B cell (primary cell): ENCODE measurements at regions not wholly inside any gene's neighbourhood (a gene's known extent, or its start where the extent isn't known, plus 50 kb on each side); places are given as distances from the start of the nearest gene placed in this dataset.

Experiments used
- ATAC-seq: fragments of 200-7000 bp; cut with Tn5 transposase; one replicate; pipeline ENCODE4 v1.10.0; 2021; ENCODE audit warnings: low read depth, mild to moderate bottlenecking, moderate number of reproducible peaks, moderate library complexity
- CTCF ChIA-PET: fragments of 350-600 bp; sonication (Branson Sonifier 250); formaldehyde crosslinking; loops from one replicate; lab custom pipeline; 2021; ENCODE audit warnings: antibody characterized with exemption, inconsistent platforms; lab: Charles Lee
- POLR2A ChIA-PET: fragments of 350-600 bp; sonication (Branson Sonifier 250); formaldehyde crosslinking; loops from one replicate; lab custom pipeline; 2021; ENCODE audit warnings: antibody characterized with exemption; lab: Charles Lee
- DNase-seq: peaks from one replicate; pipeline ENCODE4 v3.0.0; 2013
- H2AFZ ChIP-seq: 2 replicates; pipeline ENCODE4 v1.6.1; 2012; ENCODE audit warnings: mild to moderate bottlenecking, low read depth, low read length; ENCODE audit not compliant: insufficient read depth, poor library complexity, severe bottlenecking
- H3K27ac ChIP-seq, 2 donors: 1 replicate in 1 of 2; 2 replicates in 1 of 2; pipeline ENCODE4 v1.5.1; 2012 to 2013; ENCODE audit warnings: low read length in 2 of 2, mild to moderate bottlenecking in 2 of 2, moderate library complexity in 1 of 2
- H3K27me3 ChIP-seq, 4 experiments: fragments of 200-600 bp in 1 of 4; sonication (generic) in 1 of 4; replicated peaks in 1 of 4; 1 replicate in 2 of 4; 2 replicates in 2 of 4; pipeline versions ENCODE4 v1.6.1 to v1.7.0; 2013 to 2016; ENCODE audit warnings: low read length in 3 of 4, mild to moderate bottlenecking in 2 of 4, mixed read lengths in 1 of 4, moderate library complexity in 1 of 4; ENCODE audit not compliant: insufficient read depth in 4 of 4, control insufficient read depth in 3 of 4; ENCODE audit errors: control extremely low read depth in 1 of 4
- H3K36me3 ChIP-seq, 2 experiments: replicated peaks in 1 of 2; 1 replicate in 1 of 2; 2 replicates in 1 of 2; pipeline versions ENCODE4 v1.6.1 to v1.7.1; 2013; ENCODE audit warnings: low read length in 1 of 2; ENCODE audit not compliant: insufficient read depth in 2 of 2, control insufficient read depth in 1 of 2; ENCODE audit errors: control extremely low read depth in 1 of 2, extremely low read depth in 1 of 2
- H3K4me1 ChIP-seq, 2 donors: fragments of 200-600 bp in 1 of 2; sonication (generic) in 1 of 2; 1 replicate in 1 of 2; 2 replicates in 1 of 2; pipeline versions ENCODE4 v1.5.1 to v1.6.1; 2013 to 2017; ENCODE audit warnings: low read length in 2 of 2; ENCODE audit not compliant: control insufficient read depth in 2 of 2, insufficient read depth in 2 of 2
- H3K4me2 ChIP-seq: replicated peaks from 2 replicates; pipeline ENCODE3; 2012; ENCODE audit warnings: mild to moderate bottlenecking, low read depth, low read length; ENCODE audit not compliant: poor library complexity, severe bottlenecking
- H3K4me3 ChIP-seq, 5 experiments: fragments of 200-600 bp in 1 of 5; sonication (generic) in 1 of 5; 1 replicate in 3 of 5; 2 replicates in 2 of 5; pipeline versions ENCODE4 v1.5.1 to v1.7.0; 2011 to 2016; ENCODE audit warnings: low read length in 4 of 5, mild to moderate bottlenecking in 4 of 5, low read depth in 2 of 5, control low read depth in 1 of 5, moderate library complexity in 1 of 5; ENCODE audit not compliant: insufficient read depth in 1 of 5; ENCODE audit errors: control extremely low read depth in 1 of 5, extremely low read depth in 1 of 5
- H3K79me2 ChIP-seq: fragments of 200-600 bp; sonication (generic); one replicate; pipeline ENCODE4 v1.6.0; 2016; ENCODE audit warnings: low read length; ENCODE audit not compliant: control insufficient read depth, insufficient read depth
- H3K9ac ChIP-seq: fragments of 200-600 bp; sonication (generic); 2 replicates; pipeline ENCODE4 v1.6.1; 2017; ENCODE audit warnings: mild to moderate bottlenecking, low read length, moderate library complexity
- H3K9me3 ChIP-seq, 3 donors: one replicate each; pipeline versions ENCODE4 v1.6.1 to v1.7.1; 2013; ENCODE audit warnings: low read length in 2 of 3; ENCODE audit not compliant: control insufficient read depth in 2 of 3, insufficient read depth in 1 of 3; ENCODE audit errors: control extremely low read depth in 1 of 3
- H4K20me1 ChIP-seq: 2 replicates; pipeline ENCODE4 v1.6.0; 2012; ENCODE audit warnings: mild to moderate bottlenecking, low read length; ENCODE audit not compliant: insufficient read depth, control insufficient read depth, poor library complexity, severe bottlenecking
- H3K27ac Mint-ChIP-seq: one replicate; pipeline ENCODE4 v1.8.0; 2021; ENCODE audit warnings: mixed read lengths
- H3K27me3 Mint-ChIP-seq: one replicate; pipeline ENCODE4 v1.8.0; 2021; ENCODE audit warnings: mixed read lengths
- H3K4me1 Mint-ChIP-seq: one replicate; pipeline ENCODE4 v1.8.0; 2021; ENCODE audit warnings: mixed read lengths
- H3K4me3 Mint-ChIP-seq: one replicate; pipeline ENCODE4 v1.8.0; 2021; ENCODE audit warnings: mixed read lengths
- H3K9me3 Mint-ChIP-seq: one replicate; pipeline ENCODE4 v1.8.0; 2022; ENCODE audit warnings: mixed read lengths; ENCODE audit not compliant: insufficient read depth
- EZH2 ChIP-seq: IDR thresholded peaks from 2 replicates; pipeline ENCODE4 v1.6.1; 2012; ENCODE audit warnings: borderline replicate concordance, low read depth, mild to moderate bottlenecking, moderate library complexity, low read length; ENCODE audit not compliant: insufficient read depth, poor library complexity, severe bottlenecking
- WGBS: methylation state at CpG from one replicate; pipeline ENCODE4 v1.1.5; 2013; ENCODE audit warnings: missing lambda C conversion rate; ENCODE audit not compliant: insufficient coverage; 5-methylcytosine and 5-hydroxymethylcytosine counted together
- intact Hi-C: fragments of 100-400 bp; cut with micrococcal nuclease; formaldehyde crosslinking; loops from one replicate; pipeline ENCODE4 v1.10.0; 2022
- TF ChIP-seq, protein P1 (sequence below): fragments of 200-600 bp; IDR thresholded peaks from one replicate; pipeline ENCODE4 v1.8.0; 2022; ENCODE audit warnings: antibody characterized with exemption, mild to moderate bottlenecking

DNA sequence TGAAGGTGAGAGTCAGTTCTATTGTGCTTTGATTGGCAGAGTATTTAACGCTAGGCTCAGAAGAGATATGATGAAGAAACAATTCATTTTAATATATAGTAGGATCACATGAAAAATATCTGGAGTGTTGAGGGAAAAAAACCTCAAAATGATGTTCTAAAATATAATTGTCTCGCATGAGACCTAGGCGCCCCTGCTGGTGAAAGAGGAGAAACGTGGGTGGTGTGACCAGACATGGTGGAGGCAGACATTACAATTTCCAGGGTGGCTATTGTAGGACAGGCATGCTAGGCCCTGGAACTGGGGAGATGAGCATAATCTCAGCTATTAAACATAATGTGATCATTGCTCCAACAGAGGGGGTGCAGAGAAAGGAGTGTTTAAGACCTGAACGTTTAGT is 210.0 kb downstream of the HS3ST1 start:
- H3K27ac ChIP-seq: no peak overlapping the region
- H3K27me3 Mint-ChIP-seq: no peaks in the 10 kb centered on the region
- no peak overlapping the region for H3K4me3 Mint-ChIP-seq
- no peaks in the 10 kb centered on the region for H3K36me3 ChIP-seq
- H3K27me3 ChIP-seq: no peaks in the 10 kb centered on the region
- H3K4me1 Mint-ChIP-seq: no peaks in the 10 kb centered on the region
- 93% methylated on average over 3 of the region's 5 CpGs for WGBS
- TF ChIP-seq, protein P1, sequence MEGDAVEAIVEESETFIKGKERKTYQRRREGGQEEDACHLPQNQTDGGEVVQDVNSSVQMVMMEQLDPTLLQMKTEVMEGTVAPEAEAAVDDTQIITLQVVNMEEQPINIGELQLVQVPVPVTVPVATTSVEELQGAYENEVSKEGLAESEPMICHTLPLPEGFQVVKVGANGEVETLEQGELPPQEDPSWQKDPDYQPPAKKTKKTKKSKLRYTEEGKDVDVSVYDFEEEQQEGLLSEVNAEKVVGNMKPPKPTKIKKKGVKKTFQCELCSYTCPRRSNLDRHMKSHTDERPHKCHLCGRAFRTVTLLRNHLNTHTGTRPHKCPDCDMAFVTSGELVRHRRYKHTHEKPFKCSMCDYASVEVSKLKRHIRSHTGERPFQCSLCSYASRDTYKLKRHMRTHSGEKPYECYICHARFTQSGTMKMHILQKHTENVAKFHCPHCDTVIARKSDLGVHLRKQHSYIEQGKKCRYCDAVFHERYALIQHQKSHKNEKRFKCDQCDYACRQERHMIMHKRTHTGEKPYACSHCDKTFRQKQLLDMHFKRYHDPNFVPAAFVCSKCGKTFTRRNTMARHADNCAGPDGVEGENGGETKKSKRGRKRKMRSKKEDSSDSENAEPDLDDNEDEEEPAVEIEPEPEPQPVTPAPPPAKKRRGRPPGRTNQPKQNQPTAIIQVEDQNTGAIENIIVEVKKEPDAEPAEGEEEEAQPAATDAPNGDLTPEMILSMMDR: peak; percentile 27
- TF ChIP-seq EZH2: no peak
- peaks cover 6% of the 10 kb centered on the region for H3K9me3 Mint-ChIP-seq
- H3K27ac Mint-ChIP-seq: no peak overlapping the region
- no peaks in the 10 kb centered on the region for H3K4me1 ChIP-seq
- intact Hi-C loops: no loop called here
- ATAC-seq: no peak
- H2AFZ ChIP-seq: no peak overlapping the region
- no peak for DNase-seq
- peaks cover 0 to 6% (median 1%) of the 10 kb centered on the region in 3 donors for H3K9me3 ChIP-seq
- no peaks in the 10 kb centered on the region for H4K20me1 ChIP-seq
- no peak overlapping the region for H3K4me3 ChIP-seq
- CTCF ChIA-PET: no interaction called here
- H3K79me2 ChIP-seq: no peaks in the 10 kb centered on the region
- H3K9ac ChIP-seq: no peak overlapping the region
- H3K4me2 ChIP-seq: no peak overlapping the region
- POLR2A ChIA-PET: no interaction called here

DNA sequence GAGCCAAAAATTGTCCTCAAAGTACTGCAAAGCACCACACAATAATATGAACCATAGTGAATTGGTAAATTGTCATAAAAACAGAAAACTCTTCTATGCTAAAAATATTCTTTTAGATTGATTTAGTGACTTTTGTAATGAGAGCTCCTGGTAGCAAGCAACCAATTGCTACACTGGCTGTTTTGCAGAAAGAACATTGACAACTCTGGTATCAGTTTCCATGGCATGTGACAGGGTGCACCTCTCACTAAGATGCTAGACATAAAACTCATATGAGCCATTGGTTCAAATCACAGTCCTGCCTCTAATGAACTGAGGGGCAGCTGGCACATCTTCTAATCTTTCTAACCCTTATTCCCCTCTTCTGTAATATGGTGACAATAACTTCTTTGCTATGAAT is 212.2 kb downstream of the HS3ST1 start:
- Mint-ChIP-seq H3K4me1 (no peaks in the 10 kb centered on the region), H3K4me3 (no peak overlapping the region), H3K27me3 (no peaks in the 10 kb centered on the region), H3K27ac (no peak overlapping the region), H3K9me3 (peaks cover 6% of the 10 kb centered on the region)
- CTCF ChIA-PET: no interaction called here
- no peak overlapping the region for H3K27ac ChIP-seq
- H3K36me3 ChIP-seq: no peaks in the 10 kb centered on the region
- H3K79me2 ChIP-seq: no peaks in the 10 kb centered on the region
- intact Hi-C loops: no loop called here
- H3K4me1 ChIP-seq: no peaks in the 10 kb centered on the region
- H3K9me3 ChIP-seq: peaks cover 0 to 6% (median 1%) of the 10 kb centered on the region in 3 donors
- H4K20me1 ChIP-seq: no peaks in the 10 kb centered on the region
- H3K4me2 ChIP-seq: no peak overlapping the region
- POLR2A ChIA-PET: no interaction called here
- ATAC-seq (no peak), DNase-seq (no peak)
- TF ChIP-seq, protein P1: no peak
- TF ChIP-seq EZH2: no peak
- no peaks in the 10 kb centered on the region for H3K27me3 ChIP-seq
- no peak overlapping the region for H3K4me3 ChIP-seq
- H2AFZ ChIP-seq: no peak overlapping the region
- H3K9ac ChIP-seq: no peak overlapping the region
